GM19025 (cell line): ENCODE measurements at regions not wholly inside any gene's neighbourhood (a gene's known extent, or its start where the extent isn't known, plus 50 kb on each side); places are given as distances from the start of the nearest gene placed in this dataset.
"Not testable (repeated sequence)": the region's sequence is repeated elsewhere in the genome, so short reads cannot be mapped to it uniquely, and the experiment has no call there.

Experiments used
- ATAC-seq: cut with Tn5 transposase; IDR thresholded peaks from one replicate; pipeline ENCODE4 v1.9.1; 2021; ENCODE audit warnings: mild to moderate bottlenecking, low read depth, moderate library complexity; ENCODE audit not compliant: unreplicated experiment

DNA sequence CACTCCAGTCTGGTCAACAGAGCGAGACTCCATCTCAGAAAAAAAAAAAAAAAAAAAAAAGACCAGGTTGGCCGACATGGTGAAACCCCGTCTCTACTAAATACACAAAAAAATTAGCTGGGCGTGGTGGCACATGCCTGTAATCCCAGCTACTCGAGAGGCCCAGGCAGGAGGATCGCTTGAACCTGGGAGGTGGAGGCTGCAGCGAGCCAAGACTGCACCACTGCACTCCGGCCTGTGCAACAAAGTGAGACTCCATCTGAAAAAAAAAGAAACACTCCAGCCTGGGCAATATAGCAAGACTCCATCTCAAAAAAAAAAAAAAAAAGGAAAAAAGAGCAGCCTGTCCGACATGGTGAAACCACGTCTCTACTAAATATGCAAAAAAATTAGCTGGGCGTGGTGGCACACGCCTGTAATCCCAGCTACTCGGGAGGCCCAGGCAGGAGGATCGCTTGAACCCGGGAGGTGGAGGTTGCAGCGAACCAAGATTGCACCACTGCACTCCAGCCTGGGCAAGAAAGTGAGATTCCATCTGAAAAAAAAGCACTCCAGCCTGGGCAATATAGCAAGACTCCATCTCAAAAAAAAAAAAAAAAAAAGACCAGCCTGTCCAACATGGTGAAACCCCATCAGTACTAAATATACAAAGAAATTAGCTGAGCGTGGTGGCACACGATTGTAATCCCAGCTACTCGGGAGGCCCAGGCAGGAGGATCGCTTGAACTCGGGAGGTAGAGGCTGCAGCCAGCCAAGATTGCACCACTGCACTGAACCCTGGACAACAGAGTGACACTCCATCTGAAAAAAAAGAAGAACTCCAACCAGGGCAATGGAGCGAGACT lies 343.3 kb upstream of the PLGLB2 start:
- ATAC-seq, result not testable (repeated sequence)

DNA sequence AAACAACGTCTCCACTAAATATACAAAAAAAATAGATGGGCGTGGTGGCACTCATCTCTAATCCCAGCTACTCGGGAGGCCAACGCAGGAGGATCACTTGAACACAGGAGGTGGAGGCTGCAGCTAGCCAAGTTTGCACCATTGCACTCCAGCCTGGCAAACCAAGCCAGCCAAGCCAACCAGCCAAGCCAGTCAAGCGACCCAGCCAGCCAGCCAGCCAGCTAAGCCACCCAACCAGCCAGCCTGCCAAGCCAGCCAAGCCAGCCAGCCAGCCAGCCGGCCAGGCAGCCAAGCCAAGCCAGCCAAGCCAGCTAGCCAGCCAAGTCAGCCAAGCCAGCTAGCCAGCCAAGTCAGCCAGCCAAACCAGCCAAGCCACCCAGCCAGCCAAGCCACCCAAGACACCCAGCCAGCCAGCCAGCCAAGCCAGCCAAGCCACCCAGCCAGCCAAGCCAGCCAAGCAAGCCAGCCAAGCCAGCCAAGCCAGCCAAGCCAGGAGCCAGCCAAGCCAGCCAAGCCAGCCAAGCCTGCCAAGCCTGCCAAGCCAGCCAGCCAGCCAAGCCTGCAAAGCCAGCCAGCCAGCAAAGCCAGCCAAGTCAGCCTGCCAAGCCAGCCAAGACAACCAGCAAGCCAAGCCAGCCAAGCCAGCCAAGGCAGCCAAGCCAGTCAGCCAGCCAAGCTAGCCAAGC lies 342.2 kb upstream of the PLGLB2 start:
- ATAC-seq, result not testable (repeated sequence)

DNA sequence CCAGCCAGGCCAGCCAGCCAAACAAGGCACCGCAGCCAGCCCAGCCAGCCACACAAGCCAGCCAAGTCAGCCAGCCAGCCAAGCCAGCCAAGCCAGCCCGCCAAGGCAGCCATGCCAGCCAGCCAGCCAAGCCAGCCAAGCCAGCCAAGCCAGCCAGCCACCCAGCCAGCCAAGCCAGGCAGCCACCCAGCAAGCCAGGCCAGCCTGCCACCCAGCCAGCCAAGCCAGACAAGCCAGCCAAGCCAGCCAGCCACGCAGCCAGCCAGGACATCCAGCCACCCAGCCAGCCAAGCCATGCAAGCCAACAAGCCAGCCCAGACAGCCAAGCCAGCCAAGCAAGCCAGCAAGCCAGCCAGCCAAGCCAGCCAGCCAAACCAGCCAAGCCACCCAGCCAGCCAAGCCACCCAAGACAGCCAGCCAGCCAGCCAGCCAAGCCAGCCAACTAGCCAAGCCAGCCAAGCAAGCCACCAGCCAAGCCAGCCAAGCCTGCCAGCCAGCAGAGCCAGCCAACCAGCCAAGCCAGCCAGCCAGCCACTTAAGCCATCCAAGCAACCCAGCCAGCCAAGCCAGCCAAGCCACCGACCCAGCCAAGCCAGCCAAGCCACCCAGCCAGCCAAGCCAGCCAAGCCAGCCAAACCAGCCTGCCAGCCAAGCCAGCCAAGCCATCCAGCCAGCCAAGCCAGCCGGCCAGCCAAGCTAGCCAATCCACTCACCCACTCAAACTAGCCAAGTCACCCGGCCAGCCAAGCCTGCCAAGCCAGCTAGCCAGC lies 341.3 kb upstream of the PLGLB2 start:
- ATAC-seq, result not testable (repeated sequence)

DNA sequence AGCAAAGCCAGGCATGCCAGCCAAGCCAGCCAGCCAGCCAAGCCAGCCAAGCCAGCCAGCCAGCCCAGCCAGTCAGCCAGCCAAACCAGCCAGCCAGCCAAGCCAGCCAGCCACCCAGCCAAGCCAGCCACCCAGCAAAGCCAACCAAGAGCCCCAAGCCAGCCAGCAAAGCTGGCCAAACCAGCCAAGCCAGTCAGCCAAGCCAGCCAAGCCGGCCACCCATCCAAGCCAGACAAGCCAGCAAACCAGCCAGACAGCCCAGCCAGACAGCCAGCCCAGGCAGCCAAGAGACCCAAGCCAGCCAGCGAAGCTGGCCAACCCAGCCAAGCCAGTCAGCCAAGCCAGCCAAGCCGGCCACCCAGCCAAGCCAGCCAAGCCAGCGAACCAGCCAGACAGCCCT lies 338.3 kb upstream of the PLGLB2 start:
- not testable (repeated sequence) for ATAC-seq

DNA sequence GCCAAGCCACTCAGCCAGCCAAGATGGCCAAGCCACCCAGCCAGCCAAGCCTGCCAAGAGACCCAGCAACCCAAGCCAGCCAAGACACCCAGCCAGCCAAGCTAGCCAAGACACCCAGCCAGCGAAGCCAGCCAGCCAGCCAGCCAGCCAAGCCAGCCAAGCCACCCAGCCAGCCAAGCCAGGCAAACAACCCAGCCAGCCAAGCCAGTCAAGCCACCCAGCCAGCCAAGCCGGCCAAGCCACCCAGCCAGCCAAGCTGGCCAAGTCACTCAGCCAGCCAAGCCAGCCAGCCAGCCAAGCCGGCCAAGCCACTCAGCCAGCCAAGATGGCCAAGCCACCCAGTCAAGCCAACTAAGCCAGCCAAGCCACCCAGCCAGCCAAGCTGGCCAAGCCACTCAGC lies 337.5 kb upstream of the PLGLB2 start:
- ATAC-seq, result not testable (repeated sequence)

DNA sequence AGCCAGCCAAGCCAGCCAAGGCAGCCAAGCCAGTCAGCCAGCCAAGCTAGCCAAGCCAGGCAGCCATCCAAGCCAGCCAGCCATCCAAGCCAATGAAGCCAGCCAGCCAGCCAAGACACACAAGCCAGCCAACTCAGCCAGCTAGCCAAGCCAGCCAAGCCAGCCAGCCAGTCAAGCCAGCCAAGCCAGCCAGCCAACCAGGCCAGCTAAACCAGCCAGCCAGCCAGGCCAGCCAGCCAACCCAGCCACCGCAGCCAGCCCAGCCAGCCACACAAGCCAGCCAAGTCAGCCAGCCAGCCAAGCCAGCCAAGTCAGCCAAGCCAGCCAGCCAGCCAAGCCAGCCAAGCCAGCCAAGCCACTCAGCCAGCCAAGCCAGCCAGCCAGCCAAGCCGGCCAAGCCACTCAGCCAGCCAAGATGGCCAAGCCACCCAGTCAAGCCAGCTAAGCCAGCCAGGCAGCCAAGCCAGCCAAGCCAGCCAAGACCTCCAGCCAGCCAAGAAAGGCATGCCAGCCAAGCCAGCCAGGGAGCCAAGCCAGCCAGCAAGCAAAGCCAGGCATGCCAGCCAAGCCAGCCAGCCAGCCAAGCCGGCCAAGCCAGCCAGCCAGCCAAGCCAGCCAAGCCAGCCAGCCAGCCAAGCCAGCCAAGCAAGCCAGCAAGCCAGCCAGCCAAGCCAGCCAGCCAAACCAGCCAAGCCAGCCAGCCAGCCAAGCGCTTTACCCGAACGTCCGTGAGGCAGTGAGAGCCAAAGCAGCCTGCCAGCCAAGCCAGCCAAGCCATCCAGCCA lies 335.7 kb upstream of the PLGLB2 start:
- ATAC-seq, result not testable (repeated sequence)

DNA sequence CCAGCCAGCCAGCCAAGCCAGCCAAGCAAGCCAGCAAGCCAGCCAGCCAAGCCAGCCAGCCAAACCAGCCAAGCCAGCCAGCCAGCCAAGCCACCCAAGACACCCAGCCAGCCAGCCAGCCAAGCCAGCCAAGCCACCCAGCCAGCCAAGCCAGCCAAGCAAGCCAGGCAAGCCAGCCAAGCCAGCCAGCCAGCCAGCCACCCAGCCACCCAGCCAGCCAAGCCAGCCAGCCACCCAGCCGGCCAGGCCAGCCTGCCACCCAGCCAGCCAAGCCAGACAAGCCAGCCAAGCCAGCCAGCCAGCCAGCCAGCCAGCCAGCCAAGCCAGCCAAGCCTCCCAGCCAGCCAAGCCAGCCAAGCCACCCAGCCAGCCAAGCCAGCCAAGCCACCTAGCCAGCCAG lies 333.6 kb upstream of the PLGLB2 start:
- not testable (repeated sequence) for ATAC-seq

DNA sequence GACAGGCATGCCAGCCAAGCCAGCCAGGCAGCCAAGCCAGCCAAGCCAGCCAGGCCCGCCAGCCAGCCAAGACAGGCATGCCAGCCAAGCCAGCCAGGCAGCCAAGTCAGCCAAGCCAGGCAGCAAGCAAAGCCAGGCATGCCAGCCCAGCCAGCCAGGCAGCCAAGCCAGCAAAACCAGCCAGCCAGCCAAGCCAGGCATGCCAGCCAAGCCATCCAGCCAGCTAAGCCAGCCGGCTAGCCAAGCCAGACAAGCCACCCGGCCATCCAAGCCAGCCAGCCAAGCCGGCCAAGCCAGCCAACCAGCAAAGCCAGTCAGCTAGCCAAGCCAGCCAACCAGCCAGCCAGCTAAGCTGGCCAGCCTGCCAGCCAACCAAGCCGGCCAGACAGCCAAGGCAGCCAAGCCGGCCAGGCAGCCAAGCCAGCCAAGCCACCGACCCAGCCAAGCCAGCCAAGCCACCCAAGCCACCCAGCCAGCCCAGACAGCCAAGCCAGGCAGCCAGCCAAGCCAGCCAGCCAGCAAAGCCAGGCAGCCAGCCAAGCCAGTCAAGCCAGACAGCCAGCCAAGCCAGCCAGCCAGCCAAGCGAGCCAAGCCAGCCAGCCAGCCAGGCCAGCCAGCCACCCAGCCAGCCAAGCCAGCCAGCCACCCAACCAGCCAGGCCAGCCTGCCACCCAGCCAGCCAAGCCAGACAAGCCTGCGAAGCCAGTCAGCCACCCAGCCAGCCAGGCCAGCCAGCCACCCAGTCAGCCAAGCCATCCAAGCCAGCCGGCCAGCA lies 332.9 kb upstream of the PLGLB2 start:
- ATAC-seq, result not testable (repeated sequence)

DNA sequence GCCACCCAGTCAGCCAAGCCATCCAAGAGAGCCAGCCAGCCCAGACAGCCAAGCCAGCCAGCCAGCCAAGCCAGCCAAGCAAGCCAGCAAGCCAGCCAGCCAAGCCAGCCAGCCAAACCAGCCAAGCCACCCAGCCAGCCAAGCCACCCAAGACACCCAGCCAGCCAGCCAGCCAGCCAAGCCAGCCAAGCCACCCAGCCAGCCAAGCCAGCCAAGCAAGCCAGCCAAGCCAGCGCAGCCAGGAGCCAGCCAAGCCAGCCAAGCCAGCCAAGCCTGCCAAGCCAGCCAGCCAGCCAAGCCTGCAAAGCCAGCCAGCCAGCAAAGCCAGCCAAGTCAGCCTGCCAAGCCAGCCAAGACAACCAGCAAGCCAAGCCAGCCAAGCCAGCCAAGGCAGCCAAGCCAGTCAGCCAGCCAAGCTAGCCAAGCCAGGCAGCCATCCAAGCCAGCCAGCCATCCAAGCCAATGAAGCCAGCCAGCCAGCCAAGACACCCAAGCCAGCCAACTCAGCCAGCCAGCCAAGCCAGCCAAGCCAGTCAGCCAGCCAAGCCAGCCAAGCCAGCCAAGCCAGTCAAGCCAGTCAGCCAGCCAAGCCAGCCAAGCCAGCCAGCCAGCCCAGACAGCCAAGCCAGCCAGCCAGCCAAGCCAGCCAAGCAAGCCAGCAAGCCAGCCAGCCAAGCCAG lies 332.2 kb upstream of the PLGLB2 start:
- ATAC-seq, result not testable (repeated sequence)

DNA sequence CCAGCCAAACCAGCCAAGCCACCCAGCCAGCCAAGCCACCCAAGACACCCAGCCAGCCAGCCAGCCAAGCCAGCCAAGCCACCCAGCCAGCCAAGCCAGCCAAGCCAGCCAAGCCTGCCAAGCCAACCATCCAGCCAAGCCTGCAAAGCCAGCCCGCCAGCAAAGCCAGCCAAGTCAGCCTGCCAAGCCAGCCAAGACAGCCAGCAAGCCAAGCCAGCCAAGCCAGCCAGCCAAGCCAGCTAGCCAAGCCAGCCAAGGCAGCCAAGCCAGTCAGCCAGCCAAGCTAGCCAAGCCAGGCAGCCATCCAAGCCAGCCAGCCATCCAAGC lies 331.7 kb upstream of the PLGLB2 start:
- not testable (repeated sequence) for ATAC-seq

DNA sequence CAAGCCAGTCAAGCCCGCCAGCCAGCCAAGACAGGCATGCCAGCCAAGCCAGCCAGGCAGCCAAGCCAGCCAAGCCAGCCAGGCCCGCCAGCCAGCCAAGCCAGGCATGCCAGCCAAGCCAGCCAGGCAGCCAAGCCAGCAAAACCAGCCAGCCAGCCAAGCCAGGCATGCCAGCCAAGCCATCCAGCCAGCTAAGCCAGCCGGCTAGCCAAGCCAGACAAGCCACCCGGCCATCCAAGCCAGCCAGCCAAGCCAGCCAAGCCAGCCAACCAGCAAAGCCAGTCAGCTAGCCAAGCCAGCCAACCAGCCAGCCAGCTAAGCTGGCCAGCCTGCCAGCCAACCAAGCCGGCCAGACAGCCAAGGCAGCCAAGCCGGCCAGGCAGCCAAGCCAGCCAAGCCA lies 330.7 kb upstream of the PLGLB2 start:
- not testable (repeated sequence) for ATAC-seq

DNA sequence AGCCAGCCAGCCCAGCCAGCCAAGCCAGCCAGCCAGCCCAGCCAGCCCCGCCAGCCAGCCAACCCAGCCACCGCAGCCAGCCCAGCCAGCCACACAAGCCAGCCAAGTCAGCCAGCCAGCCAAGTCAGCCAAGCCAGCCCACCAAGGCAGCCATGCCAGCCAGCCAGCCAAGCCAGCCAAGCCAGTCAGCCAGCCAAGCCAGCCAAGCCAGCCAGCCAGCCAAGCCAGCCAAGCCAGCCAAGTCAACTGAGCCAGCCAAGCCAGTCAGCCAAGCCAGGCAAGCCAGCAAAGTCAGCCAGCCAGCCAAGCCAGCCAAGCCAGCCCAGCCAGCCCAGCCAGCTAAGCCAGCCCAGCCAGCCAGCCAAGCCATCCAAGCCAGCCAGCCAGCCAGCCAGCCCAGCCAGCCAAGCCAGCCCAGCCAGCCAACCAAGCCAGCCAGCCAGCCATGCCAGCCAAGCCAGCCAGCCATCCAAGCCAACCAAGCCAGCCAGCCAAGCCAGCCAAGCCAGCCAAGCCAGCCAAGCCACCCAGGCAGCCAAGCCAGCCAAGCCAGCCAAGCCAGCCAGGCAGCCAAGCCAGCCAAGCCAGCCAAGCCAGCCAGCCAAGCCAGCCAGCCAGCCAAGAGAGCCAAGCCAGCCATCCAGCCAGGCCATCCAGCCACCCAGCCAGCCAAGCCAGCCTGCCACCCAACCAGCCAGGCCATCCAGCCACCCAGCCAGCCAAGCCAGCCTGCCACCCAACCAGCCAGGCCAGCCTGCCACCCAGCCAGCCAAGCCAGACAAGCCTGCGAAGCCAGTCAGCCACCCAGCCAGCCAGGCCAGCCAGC lies 329.9 kb upstream of the PLGLB2 start:
- ATAC-seq, result not testable (repeated sequence)

DNA sequence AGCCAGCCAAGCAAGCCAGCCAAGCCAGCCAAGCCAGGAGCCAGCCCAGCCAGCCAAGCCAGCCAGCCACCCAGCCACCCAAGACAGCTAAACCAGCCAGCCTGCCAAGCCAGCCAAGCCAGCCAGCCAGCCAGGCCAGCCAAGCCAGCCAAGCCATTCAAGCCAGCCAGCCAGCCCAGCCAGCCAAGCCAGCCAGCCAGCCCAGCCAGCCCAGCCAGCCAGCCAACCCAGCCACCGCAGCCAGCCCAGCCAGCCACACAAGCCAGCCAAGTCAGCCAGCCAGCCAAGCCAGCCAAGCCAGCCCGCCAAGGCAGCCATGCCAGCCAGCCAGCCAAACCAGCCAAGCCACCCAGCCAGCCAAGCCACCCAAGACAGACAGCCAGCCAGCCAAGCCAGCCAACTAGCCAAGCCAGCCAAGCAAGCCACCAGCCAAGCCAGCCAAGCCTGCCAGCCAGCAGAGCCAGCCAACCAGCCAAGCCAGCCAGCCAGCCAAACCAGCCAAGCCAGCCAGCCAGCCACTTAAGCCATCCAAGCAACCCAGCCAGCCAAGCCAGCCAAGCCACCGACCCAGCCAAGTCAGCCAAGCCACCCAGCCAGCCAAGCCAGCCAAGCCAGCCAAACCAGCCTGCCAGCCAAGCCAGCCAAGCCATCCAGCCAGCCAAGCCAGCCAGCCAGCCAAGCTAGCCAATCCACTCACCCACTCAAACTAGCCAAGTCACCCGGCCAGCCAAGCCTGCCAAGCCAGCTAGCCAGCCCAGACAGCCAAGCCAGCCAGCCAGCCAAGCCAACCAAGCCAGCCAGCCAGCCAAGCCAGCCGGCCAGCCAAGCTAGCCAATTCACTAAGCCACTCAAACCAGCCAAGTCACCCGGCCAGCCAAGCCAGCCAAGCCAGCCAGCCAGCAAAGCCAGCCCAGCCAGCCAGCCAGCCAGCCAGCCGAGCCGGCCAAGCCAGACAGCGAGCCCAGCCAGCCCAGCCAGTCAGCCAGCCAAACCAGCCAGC lies 328.8 kb upstream of the PLGLB2 start:
- ATAC-seq, result not testable (repeated sequence)

DNA sequence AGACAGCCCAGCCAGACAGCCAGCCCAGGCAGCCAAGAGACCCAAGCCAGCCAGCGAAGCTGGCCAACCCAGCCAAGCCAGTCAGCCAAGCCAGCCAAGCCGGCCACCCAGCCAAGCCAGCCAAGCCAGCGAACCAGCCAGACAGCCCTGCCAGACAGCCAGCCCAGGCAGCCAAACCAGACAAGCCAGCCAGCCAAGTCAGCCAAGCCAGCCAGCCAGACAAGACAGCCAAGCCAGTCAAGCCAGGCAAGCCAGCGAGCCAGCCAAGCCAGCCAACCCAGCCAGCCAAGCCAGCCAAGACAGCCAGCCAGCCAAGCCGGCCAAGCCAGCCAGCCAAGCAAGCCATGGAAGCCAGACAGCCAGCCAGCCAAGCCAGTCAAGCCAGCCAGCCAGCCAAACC lies 327.9 kb upstream of the PLGLB2 start:
- ATAC-seq, result not testable (repeated sequence)

DNA sequence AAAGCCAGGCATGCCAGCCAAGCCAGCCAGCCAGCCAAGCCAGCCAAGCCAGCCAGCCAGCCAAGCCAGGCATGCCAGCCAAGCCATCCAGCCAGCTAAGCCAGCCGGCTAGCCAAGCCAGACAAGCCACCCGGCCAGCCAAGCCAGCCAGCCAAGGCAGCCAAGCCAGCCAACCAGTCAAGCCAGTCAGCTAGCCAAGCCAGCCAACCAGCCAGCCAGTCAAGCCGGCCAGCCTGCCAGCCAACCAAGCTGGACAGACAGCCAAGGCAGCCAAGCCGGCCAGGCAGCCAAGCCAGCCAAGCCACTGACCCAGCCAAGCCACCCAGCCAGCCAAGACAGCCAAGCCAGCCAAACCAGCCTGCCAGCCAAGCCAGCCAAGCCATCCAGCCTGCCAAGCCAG lies 326.9 kb upstream of the PLGLB2 start:
- ATAC-seq, result not testable (repeated sequence)

DNA sequence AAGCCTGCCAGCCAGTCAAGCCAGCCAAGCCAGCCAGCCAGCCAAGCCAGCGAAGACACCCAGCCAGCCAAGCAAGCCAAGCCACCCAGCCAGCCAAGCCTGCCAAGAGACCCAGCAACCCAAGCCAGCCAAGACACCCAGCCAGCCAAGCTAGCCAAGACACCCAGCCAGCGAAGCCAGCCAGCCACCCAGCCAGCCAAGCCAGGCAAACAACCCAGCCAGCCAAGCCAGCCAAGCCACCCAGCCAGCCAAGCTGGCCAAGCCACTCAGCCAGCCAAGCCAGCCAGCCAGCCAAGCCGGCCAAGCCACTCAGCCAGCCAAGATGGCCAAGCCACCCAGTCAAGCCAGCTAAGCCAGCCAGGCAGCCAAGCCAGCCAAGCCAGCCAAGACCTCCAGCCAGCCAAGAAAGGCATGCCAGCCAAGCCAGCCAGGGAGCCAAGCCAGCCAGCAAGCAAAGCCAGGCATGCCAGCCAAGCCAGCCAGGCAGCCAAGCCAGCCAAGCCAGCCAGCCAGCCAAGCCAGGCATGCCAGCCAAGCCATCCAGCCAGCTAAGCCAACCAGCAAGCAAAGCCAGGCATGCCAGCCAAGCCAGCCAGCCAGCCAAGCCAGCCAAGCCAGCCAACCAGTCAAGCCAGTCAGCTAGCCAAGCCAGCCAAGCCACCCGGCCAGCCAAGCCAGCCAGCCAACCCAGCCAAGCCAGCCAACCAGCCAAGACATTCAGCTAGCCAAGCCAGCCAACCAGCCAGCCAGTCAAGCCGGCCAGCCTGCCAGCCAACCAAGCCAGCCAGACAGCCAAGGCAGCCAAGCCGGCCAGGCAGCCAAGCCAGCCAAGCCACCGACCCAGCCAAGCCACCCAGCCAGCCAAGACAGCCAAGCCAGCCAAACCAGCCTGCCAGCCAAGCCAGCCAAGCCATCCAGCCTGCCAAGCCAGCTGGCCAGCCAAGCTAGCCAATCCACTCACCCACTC lies 323.8 kb upstream of the PLGLB2 start:
- not testable (repeated sequence) for ATAC-seq
